ENCODE measurements at regions not wholly inside any gene's neighbourhood (a gene's known extent, or its start where the extent isn't known, plus 50 kb on each side); places are given as distances from the start of the nearest gene placed in this dataset.

DNA sequence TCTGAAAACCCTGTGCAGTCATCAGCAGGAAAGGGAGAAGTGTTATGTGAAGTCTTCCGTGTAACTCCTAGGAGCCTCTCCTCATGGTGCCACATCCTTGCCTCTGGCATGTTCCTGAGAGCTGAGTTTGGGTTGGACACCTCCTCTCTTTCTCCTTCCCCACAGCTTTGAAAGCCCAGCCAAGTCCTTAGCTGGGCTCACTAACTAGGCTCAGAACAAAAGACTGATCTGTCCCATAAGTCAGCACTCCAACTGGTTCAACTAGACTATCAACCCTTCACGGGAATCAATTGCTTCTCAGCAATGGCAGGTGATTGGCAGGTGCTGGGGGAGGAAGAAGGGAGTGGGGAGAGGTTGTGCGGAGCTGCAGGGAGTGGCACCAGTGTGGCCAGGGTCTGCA is 509.9 kb upstream of the B3GAT1 start:
- no peak for DNase-seq (ENCODE audit: low read depth, low spot score)
- ChIA-PET CTCF (no interaction called here), POLR2A (no interaction called here)
- TF ChIP-seq, protein P1, sequence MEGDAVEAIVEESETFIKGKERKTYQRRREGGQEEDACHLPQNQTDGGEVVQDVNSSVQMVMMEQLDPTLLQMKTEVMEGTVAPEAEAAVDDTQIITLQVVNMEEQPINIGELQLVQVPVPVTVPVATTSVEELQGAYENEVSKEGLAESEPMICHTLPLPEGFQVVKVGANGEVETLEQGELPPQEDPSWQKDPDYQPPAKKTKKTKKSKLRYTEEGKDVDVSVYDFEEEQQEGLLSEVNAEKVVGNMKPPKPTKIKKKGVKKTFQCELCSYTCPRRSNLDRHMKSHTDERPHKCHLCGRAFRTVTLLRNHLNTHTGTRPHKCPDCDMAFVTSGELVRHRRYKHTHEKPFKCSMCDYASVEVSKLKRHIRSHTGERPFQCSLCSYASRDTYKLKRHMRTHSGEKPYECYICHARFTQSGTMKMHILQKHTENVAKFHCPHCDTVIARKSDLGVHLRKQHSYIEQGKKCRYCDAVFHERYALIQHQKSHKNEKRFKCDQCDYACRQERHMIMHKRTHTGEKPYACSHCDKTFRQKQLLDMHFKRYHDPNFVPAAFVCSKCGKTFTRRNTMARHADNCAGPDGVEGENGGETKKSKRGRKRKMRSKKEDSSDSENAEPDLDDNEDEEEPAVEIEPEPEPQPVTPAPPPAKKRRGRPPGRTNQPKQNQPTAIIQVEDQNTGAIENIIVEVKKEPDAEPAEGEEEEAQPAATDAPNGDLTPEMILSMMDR (IDR thresholded peaks at IDR 0.05; ENCODE audit: insufficient read depth, low read length, missing control alignments) = no peak
- H3K4me3 ChIP-seq (ENCODE audit: low read depth, low read length) = no peak overlapping the region

DNA sequence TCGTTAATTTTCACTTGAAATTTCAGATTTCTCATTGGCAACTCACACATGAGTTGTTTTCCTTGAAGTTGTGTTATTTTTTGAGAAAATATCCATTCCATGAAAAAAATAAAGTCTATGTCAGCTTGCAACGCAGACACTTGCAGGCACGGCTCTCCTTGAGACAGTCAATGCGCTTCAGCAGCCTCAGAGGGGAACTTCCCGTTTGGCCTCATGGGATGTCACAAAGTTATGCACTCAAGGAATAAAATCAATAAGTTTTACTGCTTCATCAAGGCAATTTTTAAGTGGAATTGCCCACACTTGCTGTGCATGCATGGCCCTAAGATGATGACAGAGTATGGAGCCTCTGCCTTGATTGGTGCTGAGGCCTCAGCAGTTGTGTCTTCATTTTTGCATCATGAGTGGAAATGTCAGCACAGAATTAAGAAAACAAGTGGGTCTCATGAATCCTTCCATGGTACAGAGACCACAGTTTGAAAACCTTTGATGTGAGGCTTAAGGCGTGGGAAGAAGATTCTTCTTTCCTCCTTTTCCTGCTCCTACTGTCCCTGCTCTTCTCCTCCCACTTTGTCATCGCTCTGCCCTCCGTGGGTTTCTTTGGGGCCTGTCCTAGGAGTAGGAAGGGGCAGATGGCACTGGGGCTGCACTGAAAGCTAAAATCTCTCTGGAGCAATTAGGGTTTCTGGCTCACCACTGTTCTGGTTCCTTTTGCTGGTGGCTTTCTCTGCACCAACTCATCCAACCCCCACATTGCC is 509.0 kb upstream of the B3GAT1 start:
- POLR2A ChIA-PET = no interaction called here
- TF ChIP-seq, protein P1 (IDR thresholded peaks at IDR 0.05; ENCODE audit: insufficient read depth, low read length, missing control alignments) = no peak

DNA sequence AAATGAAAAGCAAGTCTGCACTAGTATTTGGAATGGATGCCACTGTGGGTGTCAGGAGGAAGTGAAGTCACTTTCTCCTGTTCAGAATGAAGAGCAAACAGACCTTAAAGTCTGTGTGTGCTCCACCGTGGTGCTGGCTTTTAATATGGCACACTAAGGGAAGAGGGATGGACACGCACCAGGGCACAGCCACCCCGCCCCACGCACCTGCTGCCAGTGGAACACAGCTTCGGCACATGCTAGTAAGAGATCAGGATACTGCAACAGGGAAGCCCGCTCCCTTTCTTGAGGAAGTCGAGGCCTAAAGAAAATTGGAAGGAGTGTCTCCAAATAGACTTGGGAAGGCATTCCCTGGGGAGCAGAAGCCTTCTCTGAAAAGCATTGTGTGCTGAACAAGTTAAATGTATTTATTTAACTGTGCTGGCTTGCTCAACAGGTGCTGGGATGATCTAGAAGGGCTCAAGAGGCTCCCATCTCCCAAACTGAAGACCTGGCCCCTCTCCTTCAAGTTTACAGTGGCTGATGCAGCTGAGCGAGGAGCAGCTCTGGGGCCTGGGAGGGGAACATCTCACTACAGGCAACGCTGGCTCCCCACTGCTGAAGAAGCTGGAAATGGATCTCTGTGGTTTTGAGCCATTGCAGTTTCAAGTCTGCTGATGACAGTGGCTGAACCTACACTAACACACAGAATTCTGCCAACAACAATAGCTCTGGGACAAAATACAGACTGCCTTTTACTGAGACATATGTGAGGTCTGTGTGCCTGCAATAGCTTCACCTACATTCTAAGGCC is 504.6 kb upstream of the B3GAT1 start:
- DNase-seq (ENCODE audit: low read depth, low spot score) = no peak
- H3K4me3 ChIP-seq (ENCODE audit: low read depth, low read length) = no peak overlapping the region
- TF ChIP-seq, protein P1 (IDR thresholded peaks at IDR 0.05; ENCODE audit: insufficient read depth, low read length, missing control alignments) = no peak
- POLR2A ChIA-PET = interaction anchor here (0.6 kb wide), 1 partner anchor 79 kb away, joined by 3 read pairs; no protein-coding TSS in a partner anchor
- CTCF ChIA-PET = no interaction called here

More for the DNA sequence above, 509.0 kb upstream of the B3GAT1 start:
- DNase-seq (ENCODE audit: low read depth, low spot score) = no peak
- H3K4me3 ChIP-seq (ENCODE audit: low read depth, low read length) = no peak overlapping the region
- CTCF ChIA-PET = no interaction called here

DNA sequence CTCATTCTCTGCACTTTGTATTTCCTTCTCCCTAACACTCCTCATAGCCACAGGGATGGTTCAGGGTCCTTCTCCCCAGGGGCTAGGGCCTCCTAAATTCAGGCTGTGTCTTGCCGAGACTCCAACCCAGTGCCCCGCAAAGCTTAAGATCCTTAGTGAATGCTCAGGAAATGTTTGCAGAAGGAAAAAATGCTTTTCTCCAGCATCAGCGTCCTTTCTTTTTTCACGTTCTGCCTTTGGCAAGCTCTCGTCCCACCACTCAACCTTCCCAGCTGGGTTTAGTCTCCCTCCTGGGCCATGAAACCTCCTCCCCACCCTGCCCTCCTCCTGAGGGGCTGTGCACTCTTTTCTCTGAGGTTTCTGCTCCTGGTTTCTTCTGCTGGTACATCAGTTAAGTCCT is 503.8 kb upstream of the B3GAT1 start:
- TF ChIP-seq, protein P1 (IDR thresholded peaks at IDR 0.05; ENCODE audit: insufficient read depth, low read length, missing control alignments) = no peak
- no peak overlapping the region for H3K4me3 ChIP-seq (ENCODE audit: low read depth, low read length)
- POLR2A ChIA-PET = no interaction called here
- CTCF ChIA-PET = no interaction called here
- DNase-seq (ENCODE audit: low read depth, low spot score) = no peak

DNA sequence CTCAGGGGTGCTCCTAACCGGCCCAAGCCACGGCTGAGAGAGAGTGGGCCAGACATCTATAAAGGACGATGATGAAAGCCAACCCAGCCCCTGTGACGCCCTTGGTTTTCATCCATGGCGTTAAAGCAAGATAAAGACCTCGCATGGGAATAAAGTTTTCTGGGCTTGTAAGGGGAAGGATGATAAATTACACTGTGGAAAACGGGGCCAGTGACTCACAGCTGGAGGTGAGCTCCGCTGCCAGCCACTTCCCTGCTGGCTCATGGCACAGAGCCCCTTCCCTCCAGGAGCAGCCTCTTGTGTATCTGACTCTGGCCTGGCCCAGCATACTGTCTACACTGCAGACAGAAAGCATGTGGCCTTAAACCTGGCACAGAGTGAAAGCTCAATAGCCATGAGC is 503.2 kb upstream of the B3GAT1 start:
- DNase-seq (ENCODE audit: low read depth, low spot score) = no peak
- CTCF ChIA-PET = no interaction called here
- TF ChIP-seq, protein P1 (IDR thresholded peaks at IDR 0.05; ENCODE audit: insufficient read depth, low read length, missing control alignments) = no peak
- POLR2A ChIA-PET = no interaction called here
- no peak overlapping the region for H3K4me3 ChIP-seq (ENCODE audit: low read depth, low read length)

DNA sequence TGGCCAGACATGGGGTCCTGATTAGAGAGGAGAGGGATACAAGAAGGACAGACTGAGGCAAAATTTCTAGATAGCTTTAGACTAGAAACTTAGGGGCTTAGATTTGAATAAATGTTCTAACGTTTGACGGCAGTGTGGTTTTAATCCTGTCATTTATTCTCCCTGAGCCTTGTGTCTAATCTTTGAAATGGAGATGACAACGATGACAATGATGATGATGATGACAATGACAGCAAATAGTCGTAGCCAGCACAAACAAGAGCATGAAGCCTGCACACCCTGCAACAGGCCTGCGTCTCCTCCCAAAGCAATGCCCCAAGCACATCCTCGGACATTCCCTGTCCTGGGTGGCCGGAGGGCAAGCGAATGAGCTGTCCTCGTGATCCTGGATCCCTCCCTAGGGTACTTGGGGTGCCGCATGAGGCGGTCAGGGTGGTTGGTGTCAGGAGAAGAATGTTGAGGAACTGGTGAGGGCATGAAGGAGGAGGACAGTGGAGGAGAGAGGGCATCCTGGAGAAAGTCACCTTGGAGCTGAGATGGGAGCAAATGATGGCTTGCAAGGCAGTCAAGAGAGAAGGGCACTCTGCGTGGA is 502.1 kb upstream of the B3GAT1 start:
- TF ChIP-seq, protein P1 (IDR thresholded peaks at IDR 0.05; ENCODE audit: insufficient read depth, low read length, missing control alignments) = no peak
- H3K4me3 ChIP-seq (ENCODE audit: low read depth, low read length) = no peak overlapping the region
- POLR2A ChIA-PET = no interaction called here
- DNase-seq (ENCODE audit: low read depth, low spot score) = no peak
- CTCF ChIA-PET = no interaction called here

Data from AG04449 (cell line).